ENCODE measurements at regions not wholly inside any gene's neighbourhood (a gene's known extent, or its start where the extent isn't known, plus 50 kb on each side); places are given as distances from the start of the nearest gene placed in this dataset.

DNA sequence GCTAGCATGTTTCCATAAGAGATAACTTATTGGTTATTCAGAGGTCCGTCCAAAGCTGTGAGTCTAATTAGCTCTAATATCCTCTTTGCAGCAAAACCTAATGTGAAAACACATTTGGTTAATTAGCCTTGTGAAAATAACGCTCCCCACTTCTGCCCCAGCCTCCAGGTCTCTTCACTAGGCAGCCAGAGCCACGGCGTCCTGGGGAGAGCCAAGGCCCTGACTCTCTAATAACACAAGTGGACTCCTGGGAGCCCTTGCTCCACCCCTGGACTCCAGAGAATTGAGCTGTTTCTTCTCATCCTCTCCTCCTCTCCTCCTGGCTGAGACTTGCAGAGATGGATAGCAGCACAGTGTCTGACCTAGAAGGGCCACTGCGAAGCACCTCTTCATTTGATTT lies 78.8 kb downstream of the CCDC185 start:
- Mint-ChIP-seq H3K9me3 (ENCODE audit: low read depth) (no peaks in the 10 kb centered on the region), H3K27me3 (ENCODE audit: low read depth) (peaks cover 40% of the 10 kb centered on the region), H3K4me3 (ENCODE audit: unreplicated experiment) (no peak overlapping the region), H3K27ac (ENCODE audit: unreplicated experiment) (no peak overlapping the region), H3K4me1 (ENCODE audit: low read depth) (no peaks in the 10 kb centered on the region), H3K36me3 (ENCODE audit: low read depth) (no peaks in the 10 kb centered on the region)
- TF ChIP-seq, protein P1, sequence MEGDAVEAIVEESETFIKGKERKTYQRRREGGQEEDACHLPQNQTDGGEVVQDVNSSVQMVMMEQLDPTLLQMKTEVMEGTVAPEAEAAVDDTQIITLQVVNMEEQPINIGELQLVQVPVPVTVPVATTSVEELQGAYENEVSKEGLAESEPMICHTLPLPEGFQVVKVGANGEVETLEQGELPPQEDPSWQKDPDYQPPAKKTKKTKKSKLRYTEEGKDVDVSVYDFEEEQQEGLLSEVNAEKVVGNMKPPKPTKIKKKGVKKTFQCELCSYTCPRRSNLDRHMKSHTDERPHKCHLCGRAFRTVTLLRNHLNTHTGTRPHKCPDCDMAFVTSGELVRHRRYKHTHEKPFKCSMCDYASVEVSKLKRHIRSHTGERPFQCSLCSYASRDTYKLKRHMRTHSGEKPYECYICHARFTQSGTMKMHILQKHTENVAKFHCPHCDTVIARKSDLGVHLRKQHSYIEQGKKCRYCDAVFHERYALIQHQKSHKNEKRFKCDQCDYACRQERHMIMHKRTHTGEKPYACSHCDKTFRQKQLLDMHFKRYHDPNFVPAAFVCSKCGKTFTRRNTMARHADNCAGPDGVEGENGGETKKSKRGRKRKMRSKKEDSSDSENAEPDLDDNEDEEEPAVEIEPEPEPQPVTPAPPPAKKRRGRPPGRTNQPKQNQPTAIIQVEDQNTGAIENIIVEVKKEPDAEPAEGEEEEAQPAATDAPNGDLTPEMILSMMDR (IDR thresholded peaks at IDR 0.05) = no peak
- DNase-seq (ENCODE audit: low spot score) = no peak

DNA sequence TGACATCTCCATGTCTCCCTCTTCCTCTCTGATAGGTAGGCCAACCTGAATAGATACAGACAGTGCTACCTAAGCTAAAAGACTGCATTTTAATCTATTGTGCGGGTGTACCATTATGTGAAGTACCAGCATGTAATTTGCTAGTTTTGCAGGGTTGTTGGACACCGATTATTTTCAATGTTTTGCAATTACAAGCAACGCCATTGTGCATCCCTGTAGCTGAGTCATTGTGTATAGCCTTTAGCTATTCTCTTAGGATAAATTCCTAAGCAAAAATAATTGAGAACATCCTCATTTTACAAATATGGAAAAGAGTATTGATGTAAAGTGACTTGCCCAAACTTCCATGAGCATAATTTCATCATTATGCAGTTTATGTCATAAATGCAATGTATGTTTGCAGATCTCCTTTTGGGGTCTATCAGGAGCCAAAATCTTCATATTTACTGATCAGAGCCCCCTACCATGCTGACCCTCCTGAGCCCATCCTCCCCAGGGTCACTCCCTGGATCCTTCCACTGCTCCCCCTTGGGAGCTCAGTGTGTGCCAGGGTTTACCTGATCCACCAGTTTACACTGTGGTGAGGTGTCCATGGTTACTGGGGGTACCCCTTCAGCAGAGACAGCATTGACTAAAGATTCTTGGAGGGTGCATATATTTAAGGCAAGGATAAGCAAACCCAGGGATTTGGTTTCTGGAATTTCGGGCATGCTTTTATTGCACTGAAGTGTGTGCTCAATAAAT lies 80.6 kb downstream of the CCDC185 start:
- H3K27me3 Mint-ChIP-seq (ENCODE audit: low read depth) = peaks cover 46% of the 10 kb centered on the region
- no peaks in the 10 kb centered on the region for H3K9me3 Mint-ChIP-seq (ENCODE audit: low read depth)

DNA sequence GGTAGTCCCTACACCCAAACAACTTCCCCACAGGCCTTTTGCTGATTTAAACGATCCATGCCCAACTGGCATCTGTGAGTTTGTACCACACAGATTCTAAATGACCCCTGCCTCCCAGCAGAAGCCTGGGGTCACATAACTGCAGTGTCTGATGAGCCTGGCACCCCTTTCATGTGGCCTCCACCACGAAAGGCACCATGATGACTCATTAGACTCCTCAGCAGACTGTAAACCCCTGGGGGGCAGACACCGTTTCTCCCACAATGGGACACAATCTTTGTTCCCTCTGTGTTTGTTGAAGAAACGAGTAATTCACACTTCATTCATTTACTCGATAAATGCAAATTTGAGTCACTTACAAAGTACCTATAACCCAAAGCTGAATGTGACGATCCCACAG lies 81.6 kb downstream of the CCDC185 start:
- H3K9me3 Mint-ChIP-seq (ENCODE audit: low read depth) = no peaks in the 10 kb centered on the region
- H3K4me1 Mint-ChIP-seq (ENCODE audit: low read depth) = no peaks in the 10 kb centered on the region
- peaks cover 48% of the 10 kb centered on the region for H3K27me3 Mint-ChIP-seq (ENCODE audit: low read depth)
- no peak for DNase-seq (ENCODE audit: low spot score)
- no peaks in the 10 kb centered on the region for H3K36me3 Mint-ChIP-seq (ENCODE audit: low read depth)
- TF ChIP-seq, protein P1 (IDR thresholded peaks at IDR 0.05) = no peak
- H3K27ac Mint-ChIP-seq (ENCODE audit: unreplicated experiment) = no peak overlapping the region
- no peak overlapping the region for H3K4me3 Mint-ChIP-seq (ENCODE audit: unreplicated experiment)

More for the DNA sequence above, 80.6 kb downstream of the CCDC185 start:
- no peaks in the 10 kb centered on the region for H3K36me3 Mint-ChIP-seq (ENCODE audit: low read depth)
- no peak overlapping the region for H3K4me3 Mint-ChIP-seq (ENCODE audit: unreplicated experiment)
- DNase-seq (ENCODE audit: low spot score) = no peak
- no peaks in the 10 kb centered on the region for H3K4me1 Mint-ChIP-seq (ENCODE audit: low read depth)
- H3K27ac Mint-ChIP-seq (ENCODE audit: unreplicated experiment) = no peak overlapping the region
- TF ChIP-seq, protein P1 (IDR thresholded peaks at IDR 0.05) = no peak

DNA sequence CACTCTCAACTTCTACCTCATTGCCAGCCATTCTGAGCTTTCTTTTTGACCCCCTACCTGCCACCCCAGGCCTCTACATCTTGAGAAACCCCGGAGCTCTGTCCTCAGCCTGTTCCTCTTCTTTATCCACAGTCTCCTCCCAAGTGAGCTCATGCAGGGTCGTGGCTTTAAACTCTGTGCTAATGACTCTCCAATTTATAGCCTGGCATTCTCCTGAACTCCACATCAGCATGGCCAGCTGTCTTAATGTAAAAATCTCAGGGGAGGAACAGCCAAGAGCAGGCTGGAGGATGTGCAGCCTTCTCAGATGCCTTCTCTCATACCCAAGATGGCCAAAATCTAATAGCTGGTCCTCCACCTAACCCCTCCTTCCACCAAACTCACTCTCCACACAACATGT lies 84.2 kb downstream of the CCDC185 start:
- Mint-ChIP-seq H3K4me1 (ENCODE audit: low read depth) (no peaks in the 10 kb centered on the region), H3K27me3 (ENCODE audit: low read depth) (peaks cover 56% of the 10 kb centered on the region), H3K27ac (ENCODE audit: unreplicated experiment) (no peak overlapping the region), H3K36me3 (ENCODE audit: low read depth) (no peaks in the 10 kb centered on the region), H3K4me3 (ENCODE audit: unreplicated experiment) (no peak overlapping the region), H3K9me3 (ENCODE audit: low read depth) (peaks cover 3% of the 10 kb centered on the region)
- no peak for DNase-seq (ENCODE audit: low spot score)
- TF ChIP-seq, protein P1 (IDR thresholded peaks at IDR 0.05) = no peak

DNA sequence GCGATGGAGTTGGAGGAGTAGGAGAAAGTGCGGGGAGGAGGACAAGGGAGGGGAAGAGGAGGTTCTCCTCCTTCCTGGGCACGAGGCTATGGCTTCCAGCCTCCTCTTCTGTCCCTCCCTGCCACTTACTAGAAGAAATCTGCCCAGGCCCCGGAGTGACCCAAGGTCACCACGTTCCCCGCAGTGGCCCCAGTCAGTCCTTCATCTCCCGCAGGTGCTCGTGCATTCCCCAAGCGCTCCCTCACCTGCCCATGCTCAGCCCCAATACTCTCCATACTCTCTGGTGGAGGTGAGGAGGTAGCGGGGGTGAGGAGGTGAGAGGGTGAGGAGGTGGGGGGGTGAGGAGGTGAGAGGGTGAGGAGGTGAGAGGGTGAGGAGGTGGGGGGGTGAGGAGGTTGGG lies 85.4 kb downstream of the CCDC185 start:
- Mint-ChIP-seq H3K9me3 (ENCODE audit: low read depth) (peaks cover 3% of the 10 kb centered on the region), H3K36me3 (ENCODE audit: low read depth) (no peaks in the 10 kb centered on the region), H3K4me1 (ENCODE audit: low read depth) (no peaks in the 10 kb centered on the region), H3K4me3 (ENCODE audit: unreplicated experiment) (no peak overlapping the region), H3K27me3 (ENCODE audit: low read depth) (peaks cover 62% of the 10 kb centered on the region), H3K27ac (ENCODE audit: unreplicated experiment) (no peak overlapping the region)
- no peak for DNase-seq (ENCODE audit: low spot score)
- TF ChIP-seq, protein P1 (IDR thresholded peaks at IDR 0.05) = no peak
